Suprapubic skin (tissue), 4 donors: ENCODE measurements at regions not wholly inside any gene's neighbourhood (a gene's known extent, or its start where the extent isn't known, plus 50 kb on each side); places are given as distances from the start of the nearest gene placed in this dataset.

ENCODE experiments used
- CTCF ChIP-seq, 2 donors: fragments of 200-600 bp in 1 of 2; fragments of 450-650 bp in 1 of 2; sonication (generic) in 1 of 2; IDR thresholded peaks; one replicate each; pipeline ENCODE4 v1.5.1; 2016 to 2019; ENCODE audit warnings: antibody characterized with exemption in 2 of 2, mild to moderate bottlenecking in 1 of 2, moderate library complexity in 1 of 2
- EP300 ChIP-seq: sonication (generic); formaldehyde crosslinking; IDR thresholded peaks from one replicate; pipeline ENCODE4 v1.6.1; 2017; ENCODE audit warnings: antibody characterized with exemption
- POLR2A ChIP-seq, 2 donors: fragments of 450-650 bp; IDR thresholded peaks; one replicate each; pipeline ENCODE4 v1.6.1; 2017; ENCODE audit warnings: antibody characterized with exemption in 2 of 2, mild to moderate bottlenecking in 2 of 2, moderate library complexity in 2 of 2
- POLR2AphosphoS5 ChIP-seq, 3 donors: sonication (generic); formaldehyde crosslinking; IDR thresholded peaks; one replicate each; pipeline ENCODE4 v1.6.1; 2017; ENCODE audit warnings: antibody characterized with exemption in 3 of 3

GRCh38 chr18:27665264-27665799 is 480.2 kb upstream of the CHST9 start:
- TF ChIP-seq POLR2A (IDR thresholded peaks at IDR 0.05) (no peak), CTCF (IDR thresholded peaks at IDR 0.05) (no peak), POLR2AphosphoS5 (IDR thresholded peaks at IDR 0.05) (no peak), EP300 (no peak)
